WTC11 (cell line): ENCODE measurements at regions not wholly inside any gene's neighbourhood (a gene's known extent, or its start where the extent isn't known, plus 50 kb on each side); places are given as distances from the start of the nearest gene placed in this dataset.

ENCODE experiments used
- ATAC-seq: fragments of 200-7000 bp; cut with Tn5 transposase; 2 replicates; pipeline ENCODE4 v1.10.0; 2021; ENCODE audit warnings: mild to moderate bottlenecking, moderate library complexity
- CTCF ChIA-PET: fragments of 300-600 bp; sonication (Branson Sonifier 250); formaldehyde crosslinking; loops from one replicate; lab custom pipeline; 2021; ENCODE audit warnings: antibody characterized with exemption; lab: Charles Lee
- POLR2A ChIA-PET: fragments of 350-600 bp; sonication (Branson Sonifier 250); formaldehyde crosslinking; loops from one replicate; lab custom pipeline; 2021; ENCODE audit warnings: antibody characterized with exemption; lab: Charles Lee
- DNase-seq: peaks from one replicate; pipeline ENCODE4 v3.0.0; 2021; ENCODE audit warnings: low spot score
- H3K27ac Mint-ChIP-seq: 2 replicates; pipeline ENCODE4 v1.8.0; 2021; ENCODE audit warnings: mixed read lengths
- H3K27me3 Mint-ChIP-seq: 2 replicates; pipeline ENCODE4 v1.8.0; 2021; ENCODE audit warnings: low read depth, mild to moderate bottlenecking, moderate library complexity, mixed read lengths
- H3K36me3 Mint-ChIP-seq: 2 replicates; pipeline ENCODE4 v1.8.0; 2021; ENCODE audit warnings: mixed read lengths
- H3K4me1 Mint-ChIP-seq: 2 replicates; pipeline ENCODE4 v1.8.0; 2022; ENCODE audit warnings: mixed read lengths
- H3K4me3 Mint-ChIP-seq: 2 replicates; pipeline ENCODE4 v1.8.0; 2021; ENCODE audit warnings: mild to moderate bottlenecking, moderate library complexity, mixed read lengths
- H3K9me3 Mint-ChIP-seq: 2 replicates; pipeline ENCODE4 v1.8.0; 2021; ENCODE audit warnings: mixed read lengths
- AFF4 ChIP-seq: sonication (generic); formaldehyde crosslinking; IDR thresholded peaks from 2 replicates; pipeline ENCODE4 v1.8.1; 2023; ENCODE audit warnings: mild to moderate bottlenecking, missing genetic modification reagents, borderline replicate concordance
- E2F5 ChIP-seq: sonication (generic); formaldehyde crosslinking; IDR thresholded peaks from 2 replicates; pipeline ENCODE4 v1.8.1; 2022; ENCODE audit warnings: mild to moderate bottlenecking, moderate library complexity, missing genetic modification reagents
- EMX1 ChIP-seq: fragments of 250-450 bp; sonication (Bioruptor Pico); IDR thresholded peaks from 2 replicates; pipeline ENCODE4 v1.8.0; 2021; ENCODE audit warnings: mild to moderate bottlenecking
- ESRRA ChIP-seq: sonication (generic); formaldehyde crosslinking; IDR thresholded peaks from 2 replicates; pipeline ENCODE4 v1.8.1; 2022; ENCODE audit warnings: mild to moderate bottlenecking, missing genetic modification reagents, borderline replicate concordance
- HMGXB4 ChIP-seq: sonication (generic); formaldehyde crosslinking; IDR thresholded peaks from 2 replicates; pipeline ENCODE4 v1.8.1; 2023; ENCODE audit warnings: mild to moderate bottlenecking, moderate library complexity, missing genetic modification reagents
- IRF1 ChIP-seq: sonication (generic); formaldehyde crosslinking; IDR thresholded peaks from 2 replicates; pipeline ENCODE4 v1.8.0; 2023; ENCODE audit warnings: missing genetic modification reagents
- NFATC4 ChIP-seq: fragments of 250-450 bp; sonication (Bioruptor Pico); IDR thresholded peaks from 2 replicates; pipeline ENCODE4 v1.9.0; 2021; ENCODE audit warnings: mild to moderate bottlenecking
- NR1H2 ChIP-seq: sonication (generic); formaldehyde crosslinking; IDR thresholded peaks from 2 replicates; pipeline ENCODE4 v1.9.0; 2021; ENCODE audit warnings: mild to moderate bottlenecking, moderate library complexity, missing genetic modification reagents
- PRDM15 ChIP-seq: sonication (generic); formaldehyde crosslinking; IDR thresholded peaks from 2 replicates; pipeline ENCODE4 v1.8.0; 2022; ENCODE audit warnings: missing genetic modification reagents
- PRRX2 ChIP-seq: fragments of 250-450 bp; sonication (Bioruptor Pico); IDR thresholded peaks from 2 replicates; pipeline ENCODE4 v1.8.0; 2021; ENCODE audit warnings: mild to moderate bottlenecking
- RORB ChIP-seq: fragments of 250-450 bp; sonication (Bioruptor Pico); IDR thresholded peaks from 2 replicates; pipeline ENCODE4 v1.9.0; 2021; ENCODE audit warnings: mild to moderate bottlenecking
- SMAD3 ChIP-seq: sonication (generic); formaldehyde crosslinking; IDR thresholded peaks from 2 replicates; pipeline ENCODE4 v1.8.0; 2022; ENCODE audit warnings: missing genetic modification reagents, mild to moderate bottlenecking, borderline replicate concordance
- TCF7 ChIP-seq: sonication (generic); formaldehyde crosslinking; IDR thresholded peaks from 2 replicates; pipeline ENCODE4 v1.8.0; 2022; ENCODE audit warnings: mild to moderate bottlenecking, low read depth, missing genetic modification reagents, moderate library complexity
- ZBTB21 ChIP-seq: sonication (generic); formaldehyde crosslinking; IDR thresholded peaks from 2 replicates; pipeline ENCODE4 v1.8.1; 2023; ENCODE audit warnings: mild to moderate bottlenecking, missing genetic modification reagents, borderline replicate concordance
- ZBTB43 ChIP-seq: sonication (generic); formaldehyde crosslinking; IDR thresholded peaks from 2 replicates; pipeline ENCODE4 v1.8.1; 2023; ENCODE audit warnings: mild to moderate bottlenecking, missing genetic modification reagents
- ZNF263 ChIP-seq: sonication (generic); formaldehyde crosslinking; IDR thresholded peaks from 2 replicates; pipeline ENCODE4 v1.8.1; 2022; ENCODE audit warnings: low read depth, mild to moderate bottlenecking, moderate library complexity, missing genetic modification reagents
- ZNF396 ChIP-seq: fragments of 250-450 bp; sonication (Bioruptor Pico); IDR thresholded peaks from 2 replicates; pipeline ENCODE4 v1.8.0; 2021; ENCODE audit warnings: mild to moderate bottlenecking, moderate library complexity, borderline replicate concordance
- ZNF416 ChIP-seq: fragments of 250-450 bp; sonication (Bioruptor Pico); IDR thresholded peaks from 2 replicates; pipeline ENCODE4 v1.9.0; 2021; ENCODE audit warnings: mild to moderate bottlenecking, inconsistent platforms
- ZNF423 ChIP-seq: fragments of 250-450 bp; sonication (Bioruptor Pico); IDR thresholded peaks from 2 replicates; pipeline ENCODE4 v2.1.2; 2022; ENCODE audit warnings: mild to moderate bottlenecking, moderate library complexity

GRCh38 chr15:36491912-36492311, 87.5 kb upstream of the CDIN1 start (continued):
- TF ChIP-seq PRDM15 (CRISPR knock-in tag) (no peak), EMX1 (no peak)

- no peaks in the 10 kb centered on the region for H3K36me3 Mint-ChIP-seq
- ChIA-PET CTCF (no interaction called here), POLR2A (no interaction called here)
- H3K27me3 Mint-ChIP-seq = no peaks in the 10 kb centered on the region
- no peak for TF ChIP-seq IRF1 (CRISPR knock-in tag)
- TF ChIP-seq ESRRA (CRISPR knock-in tag) = no peak
- TF ChIP-seq TCF7 (CRISPR knock-in tag) = no peak
- no peak for TF ChIP-seq SMAD3
- no peak for TF ChIP-seq ZNF416 (CRISPR knock-in tag)
- TF ChIP-seq PRRX2 (CRISPR knock-in tag) = no peak
- no peak for TF ChIP-seq HMGXB4 (CRISPR knock-in tag)
- TF ChIP-seq NFATC4 = no peak
- TF ChIP-seq ZNF263 (CRISPR knock-in tag) = no peak
- ATAC-seq = no peak
- H3K4me3 Mint-ChIP-seq = no peak overlapping the region
- H3K9me3 Mint-ChIP-seq = no peaks in the 10 kb centered on the region
- H3K27ac Mint-ChIP-seq = no peak overlapping the region
- no peak for DNase-seq
- peaks cover 20% of the 10 kb centered on the region for H3K4me1 Mint-ChIP-seq
Measured at GRCh38 chr15:36495456-36495991, 83.9 kb upstream of the CDIN1 start.

GRCh38 chr15:36497901-36498300, 81.5 kb upstream of the CDIN1 start:
- ChIA-PET POLR2A (interaction anchor here (0.5 to 0.7 kb wide), 2 partner anchors 12 to 840 kb away, joined by 4 to 6 read pairs; no protein-coding TSS in a partner anchor), CTCF (no interaction called here)
- H3K9me3 Mint-ChIP-seq = no peaks in the 10 kb centered on the region
- H3K27ac Mint-ChIP-seq = no peak overlapping the region
- H3K4me1 Mint-ChIP-seq = peaks cover 28% of the 10 kb centered on the region
- H3K4me3 Mint-ChIP-seq = no peak overlapping the region
- H3K36me3 Mint-ChIP-seq = no peaks in the 10 kb centered on the region
- no peak for DNase-seq
- no peaks in the 10 kb centered on the region for H3K27me3 Mint-ChIP-seq
- ATAC-seq = no peak
- TF ChIP-seq NR1H2 (CRISPR knock-in tag) (no peak), ZBTB21 (CRISPR knock-in tag) (no peak), ZNF396 (CRISPR knock-in tag) (no peak), E2F5 (no peak), ZNF423 (CRISPR knock-in tag) (no peak), AFF4 (CRISPR knock-in tag) (no peak), RORB (CRISPR knock-in tag) (no peak), ZBTB43 (no peak)
